T-helper 17 cell (primary cell): ENCODE measurements at regions not wholly inside any gene's neighbourhood (a gene's known extent, or its start where the extent isn't known, plus 50 kb on each side); places are given as distances from the start of the nearest gene placed in this dataset.
"Not testable (repeated sequence)": the region's sequence is repeated elsewhere in the genome, so short reads cannot be mapped to it uniquely, and the experiment has no call there.

ENCODE experiments used
- ATAC-seq: fragments of 150-1000 bp; cut with Tn5 transposase; 2 replicates; pipeline ENCODE4 v1.10.0; 2021; ENCODE audit warnings: mild to moderate bottlenecking, moderate library complexity
- DNase-seq, 3 donors: peaks; one replicate each; pipeline versions ENCODE4 v3.0.0 to v3.0.0-alpha.2; 2020 to 2021
- H3K9me3 ChIP-seq: one replicate; pipeline ENCODE4 v1.7.0; 2013; ENCODE audit warnings: low read length, mild to moderate bottlenecking; ENCODE audit not compliant: control insufficient read depth, poor library complexity, severe bottlenecking
- H3K27ac Mint-ChIP-seq: one replicate; pipeline ENCODE4 v1.8.0; 2022; ENCODE audit warnings: mild to moderate bottlenecking, moderate library complexity, mixed read lengths
- H3K27me3 Mint-ChIP-seq: one replicate; pipeline ENCODE4 v1.8.0; 2022; ENCODE audit warnings: mixed read lengths
- H3K36me3 Mint-ChIP-seq: one replicate; pipeline ENCODE4 v1.8.0; 2022; ENCODE audit warnings: low read depth, mixed read lengths
- H3K4me1 Mint-ChIP-seq: one replicate; pipeline ENCODE4 v1.8.0; 2022; ENCODE audit warnings: mild to moderate bottlenecking, mixed read lengths
- H3K4me3 Mint-ChIP-seq: one replicate; pipeline ENCODE4 v1.8.0; 2022; ENCODE audit warnings: mild to moderate bottlenecking, moderate library complexity, mixed read lengths

GRCh38 chr14:38593476-38593875 is 337.6 kb upstream of the CLEC14A start:
- ATAC-seq, result no peak
- Mint-ChIP-seq H3K36me3 (no peaks in the 10 kb centered on the region), H3K4me3 (no peak overlapping the region), H3K4me1 (no peaks in the 10 kb centered on the region), H3K27me3 (no peaks in the 10 kb centered on the region), H3K27ac (no peak overlapping the region)
- no peaks in the 10 kb centered on the region for H3K9me3 ChIP-seq
- no peak for DNase-seq

GRCh38 chr14:38592764-38593442 is 337.0 kb upstream of the CLEC14A start:
- DNase-seq (no peak), ATAC-seq (no peak)
- H3K4me1 Mint-ChIP-seq, result no peaks in the 10 kb centered on the region
- H3K9me3 ChIP-seq, result no peaks in the 10 kb centered on the region
- no peaks in the 10 kb centered on the region for H3K27me3 Mint-ChIP-seq
- H3K27ac Mint-ChIP-seq, result no peak overlapping the region
- H3K4me3 Mint-ChIP-seq, result no peak overlapping the region
- no peaks in the 10 kb centered on the region for H3K36me3 Mint-ChIP-seq

GRCh38 chr14:38589747-38590350 is 334.0 kb upstream of the CLEC14A start:
- H3K27ac Mint-ChIP-seq, result no peak overlapping the region
- H3K4me1 Mint-ChIP-seq, result no peaks in the 10 kb centered on the region
- H3K27me3 Mint-ChIP-seq, result no peaks in the 10 kb centered on the region
- H3K36me3 Mint-ChIP-seq, result no peaks in the 10 kb centered on the region
- DNase-seq (no peak), ATAC-seq (no peak)
- no peak overlapping the region for H3K4me3 Mint-ChIP-seq
- H3K9me3 ChIP-seq, result no peaks in the 10 kb centered on the region

- Mint-ChIP-seq H3K4me3 (no peak overlapping the region), H3K36me3 (peaks cover 2% of the 10 kb centered on the region), H3K27me3 (no peaks in the 10 kb centered on the region), H3K27ac (no peak overlapping the region), H3K4me1 (no peaks in the 10 kb centered on the region)
- DNase-seq, result no peak
- no peak for ATAC-seq
- no peaks in the 10 kb centered on the region for H3K9me3 ChIP-seq
These were observed 327.6 kb upstream of the CLEC14A start for GRCh38 chr14:38583471-38583870.

- Mint-ChIP-seq H3K4me1 (no peaks in the 10 kb centered on the region), H3K36me3 (peaks cover 2% of the 10 kb centered on the region), H3K27me3 (no peaks in the 10 kb centered on the region), H3K4me3 (no peak overlapping the region), H3K27ac (no peak overlapping the region)
- ATAC-seq (no peak), DNase-seq (no peak)
- no peaks in the 10 kb centered on the region for H3K9me3 ChIP-seq
These were observed 322.4 kb upstream of the CLEC14A start for GRCh38 chr14:38578278-38578681.

- Mint-ChIP-seq H3K4me3 (no peak overlapping the region), H3K27me3 (no peaks in the 10 kb centered on the region), H3K4me1 (no peaks in the 10 kb centered on the region), H3K27ac (no peak overlapping the region), H3K36me3 (no peaks in the 10 kb centered on the region)
- ATAC-seq (no peak), DNase-seq (no peak)
- H3K9me3 ChIP-seq, result no peaks in the 10 kb centered on the region
These were observed 311.8 kb upstream of the CLEC14A start for GRCh38 chr14:38567703-38568102.

- no peaks in the 10 kb centered on the region for H3K27me3 Mint-ChIP-seq
- H3K4me1 Mint-ChIP-seq, result no peaks in the 10 kb centered on the region
- no peaks in the 10 kb centered on the region for H3K36me3 Mint-ChIP-seq
- no peak overlapping the region for H3K27ac Mint-ChIP-seq
- ATAC-seq, result no peak
- no peak for DNase-seq
- H3K9me3 ChIP-seq, result no peaks in the 10 kb centered on the region
- no peak overlapping the region for H3K4me3 Mint-ChIP-seq
These were observed 305.8 kb upstream of the CLEC14A start for GRCh38 chr14:38561657-38562056.

- no peak for DNase-seq
- Mint-ChIP-seq H3K27ac (no peak overlapping the region), H3K4me1 (no peaks in the 10 kb centered on the region), H3K27me3 (no peaks in the 10 kb centered on the region), H3K4me3 (no peak overlapping the region), H3K36me3 (no peaks in the 10 kb centered on the region)
- H3K9me3 ChIP-seq, result no peaks in the 10 kb centered on the region
- ATAC-seq, result no peak
These were observed 303.8 kb upstream of the CLEC14A start for GRCh38 chr14:38559711-38560110.

GRCh38 chr14:38557391-38557790 is 301.5 kb upstream of the CLEC14A start:
- DNase-seq, H3K9me3 ChIP-seq, ATAC-seq, H3K36me3 Mint-ChIP-seq, H3K4me1 Mint-ChIP-seq, H3K27ac Mint-ChIP-seq, H3K27me3 Mint-ChIP-seq, H3K4me3 Mint-ChIP-seq: not testable (repeated sequence)

- no peaks in the 10 kb centered on the region for H3K4me1 Mint-ChIP-seq
- ATAC-seq (no peak), DNase-seq (no peak)
- H3K4me3 Mint-ChIP-seq, result no peak overlapping the region
- H3K36me3 Mint-ChIP-seq, result no peaks in the 10 kb centered on the region
- H3K27ac Mint-ChIP-seq, result no peak overlapping the region
- no peaks in the 10 kb centered on the region for H3K9me3 ChIP-seq
- no peaks in the 10 kb centered on the region for H3K27me3 Mint-ChIP-seq
These were observed 300.4 kb upstream of the CLEC14A start for GRCh38 chr14:38556252-38556651.

- H3K27me3 Mint-ChIP-seq, result no peaks in the 10 kb centered on the region
- H3K4me1 Mint-ChIP-seq, result no peaks in the 10 kb centered on the region
- ATAC-seq (no peak), DNase-seq (no peak)
- H3K9me3 ChIP-seq, result no peaks in the 10 kb centered on the region
- no peaks in the 10 kb centered on the region for H3K36me3 Mint-ChIP-seq
- H3K27ac Mint-ChIP-seq, result no peak overlapping the region
- no peak overlapping the region for H3K4me3 Mint-ChIP-seq
These were observed 298.1 kb upstream of the CLEC14A start for GRCh38 chr14:38554026-38554425.

- H3K9me3 ChIP-seq, result no peaks in the 10 kb centered on the region
- Mint-ChIP-seq H3K36me3 (no peaks in the 10 kb centered on the region), H3K27me3 (no peaks in the 10 kb centered on the region), H3K27ac (no peak overlapping the region), H3K4me1 (no peaks in the 10 kb centered on the region), H3K4me3 (no peak overlapping the region)
- DNase-seq (no peak), ATAC-seq (no peak)
These were observed 297.7 kb upstream of the CLEC14A start for GRCh38 chr14:38553586-38553985.

- H3K9me3 ChIP-seq, result no peaks in the 10 kb centered on the region
- no peak for ATAC-seq
- no peak overlapping the region for H3K27ac Mint-ChIP-seq
- DNase-seq, result no peak
- H3K4me3 Mint-ChIP-seq, result no peak overlapping the region
- no peaks in the 10 kb centered on the region for H3K27me3 Mint-ChIP-seq
- no peaks in the 10 kb centered on the region for H3K36me3 Mint-ChIP-seq
- no peaks in the 10 kb centered on the region for H3K4me1 Mint-ChIP-seq
These were observed 293.7 kb upstream of the CLEC14A start for GRCh38 chr14:38549564-38549963.

GRCh38 chr14:38547961-38548490 is 292.1 kb upstream of the CLEC14A start:
- Mint-ChIP-seq H3K27ac (no peak overlapping the region), H3K36me3 (no peaks in the 10 kb centered on the region), H3K4me3 (no peak overlapping the region), H3K27me3 (no peaks in the 10 kb centered on the region), H3K4me1 (no peaks in the 10 kb centered on the region)
- no peak for ATAC-seq
- no peak for DNase-seq
- H3K9me3 ChIP-seq, result no peaks in the 10 kb centered on the region
